GM12891 (cell line): ENCODE measurements at regions not wholly inside any gene's neighbourhood (a gene's known extent, or its start where the extent isn't known, plus 50 kb on each side); places are given as distances from the start of the nearest gene placed in this dataset.
"Not testable (repeated sequence)": the region's sequence is repeated elsewhere in the genome, so short reads cannot be mapped to it uniquely, and the experiment has no call there.

Experiments
- DNase-seq: peaks from one replicate; pipeline ENCODE4 v3.0.0; 2011; ENCODE audit warnings: low spot score; ENCODE audit not compliant: insufficient read length
- FAIRE-seq: peaks from 2 replicates; lab custom pipeline; 2011; peaks lifted over from hg19 to GRCh38; lab: Jason Lieb, UNC
- PAX5 ChIP-seq: IDR thresholded peaks from 2 replicates; pipeline ENCODE4 v1.6.1; 2011; ENCODE audit warnings: low read length, moderate library complexity, mild to moderate bottlenecking; ENCODE audit not compliant: insufficient read depth, severe bottlenecking
- POLR2A ChIP-seq: IDR thresholded peaks from 2 replicates; pipeline ENCODE4 v1.6.1; 2011; ENCODE audit warnings: low read depth, low read length, control low read depth
- POLR2AphosphoS5 ChIP-seq: IDR thresholded peaks from 2 replicates; pipeline ENCODE4 v1.6.1; 2011; ENCODE audit warnings: low read depth, low read length, control low read depth
- POU2F2 ChIP-seq: IDR thresholded peaks from 2 replicates; pipeline ENCODE4 v1.6.1; 2011; ENCODE audit warnings: low read depth, mild to moderate bottlenecking, control low read depth, low read length, moderate library complexity
- SPI1 ChIP-seq: IDR thresholded peaks from 2 replicates; pipeline ENCODE4 v1.6.1; 2011; ENCODE audit warnings: low read depth, low read length, control low read depth
- TAF1 ChIP-seq: IDR thresholded peaks from 2 replicates; pipeline ENCODE4 v1.6.1; 2011; ENCODE audit warnings: low read depth, low read length, control low read depth

- TF ChIP-seq POLR2AphosphoS5 (no peak), TAF1 (no peak), POLR2A (no peak), SPI1 (no peak), PAX5 (no peak), POU2F2 (no peak)
- FAIRE-seq (no peak), DNase-seq (no peak)
Measured at GRCh38 chr6:88422831-88423230, 256.7 kb upstream of the CNR1 start.

GRCh38 chr6:88420967-88421488 lies 254.9 kb upstream of the CNR1 start:
- not testable (repeated sequence) for DNase-seq, FAIRE-seq

GRCh38 chr6:88418921-88419810 lies 253.0 kb upstream of the CNR1 start:
- FAIRE-seq, DNase-seq: not testable (repeated sequence)

GRCh38 chr6:88417361-88417760 lies 251.2 kb upstream of the CNR1 start:
- not testable (repeated sequence) for DNase-seq, FAIRE-seq

- TF ChIP-seq POLR2AphosphoS5 (no peak), POU2F2 (no peak), POLR2A (no peak), PAX5 (no peak), SPI1 (no peak), TAF1 (no peak)
- DNase-seq (no peak), FAIRE-seq (no peak)
Measured at GRCh38 chr6:88413459-88413858, 247.3 kb upstream of the CNR1 start.

GRCh38 chr6:88408355-88408754 lies 242.2 kb upstream of the CNR1 start:
- FAIRE-seq, DNase-seq: not testable (repeated sequence)

- DNase-seq, FAIRE-seq: not testable (repeated sequence)
Measured at GRCh38 chr6:88406674-88407073, 240.5 kb upstream of the CNR1 start.

- FAIRE-seq (no peak), DNase-seq (no peak)
- no peak for TF ChIP-seq SPI1
- no peak for TF ChIP-seq POU2F2
- no peak for TF ChIP-seq PAX5
- TF ChIP-seq POLR2AphosphoS5: no peak
- TF ChIP-seq POLR2A: no peak
- TF ChIP-seq TAF1: no peak
Measured at GRCh38 chr6:88403486-88403885, 237.3 kb upstream of the CNR1 start.

GRCh38 chr6:88402909-88403308 lies 236.8 kb upstream of the CNR1 start:
- TF ChIP-seq POLR2A (no peak), SPI1 (no peak)
- DNase-seq (no peak), FAIRE-seq (no peak)

- not testable (repeated sequence) for FAIRE-seq, DNase-seq
Measured at GRCh38 chr6:88390998-88391397, 224.9 kb upstream of the CNR1 start.

- DNase-seq: no peak
- TF ChIP-seq POLR2A (no peak), PAX5 (no peak), TAF1 (no peak), SPI1 (no peak), POU2F2 (no peak), POLR2AphosphoS5 (no peak)
- no peak for FAIRE-seq
Measured at GRCh38 chr6:88388589-88388988, 222.4 kb upstream of the CNR1 start.

- TF ChIP-seq POU2F2 (no peak), POLR2AphosphoS5 (no peak), TAF1 (no peak), SPI1 (no peak), PAX5 (no peak), POLR2A (no peak)
- DNase-seq (no peak), FAIRE-seq (no peak)
Measured at GRCh38 chr6:88386167-88386566, 220.0 kb upstream of the CNR1 start.
